NB4 (cell line): ENCODE measurements at regions not wholly inside any gene's neighbourhood (a gene's known extent, or its start where the extent isn't known, plus 50 kb on each side); places are given as distances from the start of the nearest gene placed in this dataset.

Experiments
- DNase-seq: peaks from one replicate; pipeline ENCODE4 v3.0.0; 2010; ENCODE audit warnings: low read depth
- H3K4me3 ChIP-seq: one replicate; pipeline ENCODE4 v1.5.1; 2011; ENCODE audit warnings: mild to moderate bottlenecking, low read depth, low read length, moderate library complexity
- CTCF ChIP-seq: IDR thresholded peaks from one replicate; pipeline ENCODE4 v1.5.1; 2012; ENCODE audit warnings: low read depth, low read length
- MAX ChIP-seq: IDR thresholded peaks from 2 replicates; pipeline ENCODE4 v1.6.1; 2011; ENCODE audit warnings: low read depth, low read length
- MYC ChIP-seq: IDR thresholded peaks from 2 replicates; pipeline ENCODE4 v1.6.1; 2011; ENCODE audit warnings: low read depth, low read length
- POLR2A ChIP-seq: IDR thresholded peaks from 2 replicates; pipeline ENCODE4 v1.6.1; 2011; ENCODE audit warnings: mild to moderate bottlenecking; ENCODE audit not compliant: insufficient read length; ENCODE audit errors: extremely low read depth

DNA sequence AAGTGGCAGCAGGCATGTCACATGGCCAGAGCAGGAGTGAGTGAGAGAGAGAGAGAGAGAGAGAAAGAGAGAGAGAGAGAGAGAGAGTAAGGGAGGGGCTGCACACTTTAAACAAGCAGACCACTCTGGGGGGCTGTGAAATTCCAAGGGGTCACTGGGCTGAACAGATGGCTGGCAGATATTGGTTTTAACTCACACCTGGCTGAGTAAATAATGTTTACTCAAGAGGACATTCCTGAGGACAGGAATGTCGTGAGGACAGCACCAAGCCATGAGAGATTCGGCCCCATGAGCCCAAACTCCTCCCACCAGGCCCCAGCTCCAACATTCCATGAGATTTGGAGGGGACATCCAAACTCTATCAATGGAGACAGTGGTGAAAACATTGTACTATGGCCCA lies 269.7 kb downstream of the CBLN1 start:
- DNase-seq, result no peak
- TF ChIP-seq CTCF, result no peak
- H3K4me3 ChIP-seq, result no peak overlapping the region

- no peak for TF ChIP-seq POLR2A
- TF ChIP-seq CTCF, result no peak
- no peak for TF ChIP-seq MAX
- no peak for TF ChIP-seq MYC
These were observed 270.8 kb downstream of the CBLN1 start for GRCh38 chr16:49010879-49011278.

GRCh38 chr16:49010396-49010795 lies 271.2 kb downstream of the CBLN1 start:
- DNase-seq, result no peak
- TF ChIP-seq CTCF (no peak), MAX (no peak), MYC (no peak), POLR2A (no peak)
- H3K4me3 ChIP-seq, result no peak overlapping the region

More at GRCh38 chr16:49010879-49011278, 270.8 kb downstream of the CBLN1 start:
- no peak overlapping the region for H3K4me3 ChIP-seq
- no peak for DNase-seq

DNA sequence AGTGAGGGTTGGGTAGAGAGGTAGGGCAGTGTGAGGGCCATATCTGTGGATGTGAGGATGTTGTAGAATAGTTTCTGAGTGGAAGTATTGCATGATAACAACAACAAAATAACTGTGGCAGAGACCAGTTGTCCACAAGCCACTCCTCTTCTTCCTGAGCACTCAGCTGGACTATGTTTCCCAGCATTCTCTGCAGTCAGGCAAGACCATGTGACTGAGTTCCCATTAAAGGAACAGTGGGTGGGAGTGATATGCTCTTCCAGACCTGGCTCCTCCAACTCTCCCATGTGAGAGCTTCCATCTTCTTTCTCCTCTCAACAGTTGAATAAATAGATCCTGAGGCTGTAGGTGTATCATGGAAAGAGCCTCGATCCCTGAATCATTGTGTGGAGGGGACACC lies 272.4 kb downstream of the CBLN1 start:
- no peak for DNase-seq
- TF ChIP-seq POLR2A, result no peak
- no peak for TF ChIP-seq MYC
- no peak for TF ChIP-seq MAX
- no peak for TF ChIP-seq CTCF
- no peak overlapping the region for H3K4me3 ChIP-seq

GRCh38 chr16:49003992-49004391 lies 277.6 kb downstream of the CBLN1 start:
- no peak for TF ChIP-seq MAX
- TF ChIP-seq CTCF, result no peak
- no peak for TF ChIP-seq MYC
- no peak for TF ChIP-seq POLR2A
- no peak overlapping the region for H3K4me3 ChIP-seq
- DNase-seq, result no peak

DNA sequence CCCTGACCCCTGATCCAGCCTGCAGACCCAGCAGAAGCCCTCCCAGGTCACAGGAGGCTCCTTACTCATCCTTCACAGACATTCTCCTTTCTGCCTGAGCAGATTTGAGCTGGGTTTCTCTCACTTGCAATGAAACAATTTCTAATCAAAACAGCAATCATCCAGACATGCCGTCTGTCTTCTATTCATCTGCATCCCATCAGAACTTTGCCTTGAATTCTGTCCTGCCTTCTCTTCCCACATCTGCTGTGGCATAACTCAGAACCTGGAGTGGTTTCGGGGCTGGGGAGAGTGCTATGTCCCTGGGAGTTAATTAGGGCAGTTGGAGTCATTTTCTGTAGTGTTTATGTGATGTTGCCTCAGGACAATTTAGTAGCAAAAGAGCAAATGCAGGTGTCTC lies 278.6 kb downstream of the CBLN1 start:
- DNase-seq, result no peak
- TF ChIP-seq CTCF (no peak), MAX (no peak), POLR2A (no peak), MYC (no peak)

More for the DNA sequence above, 278.6 kb downstream of the CBLN1 start:
- H3K4me3 ChIP-seq, result no peak overlapping the region
